HepG2 (cell line): ENCODE measurements at regions not wholly inside any gene's neighbourhood (a gene's known extent, or its start where the extent isn't known, plus 50 kb on each side); places are given as distances from the start of the nearest gene placed in this dataset.

Source experiments
- CENPX ChIP-seq: sonication (generic); formaldehyde crosslinking; IDR thresholded peaks from 2 replicates; pipeline ENCODE4 v1.9.0; 2021; ENCODE audit warnings: mild to moderate bottlenecking, missing genetic modification reagents, moderate library complexity
- FOSL2 ChIP-seq: sonication (generic); formaldehyde crosslinking; IDR thresholded peaks from 2 replicates; pipeline ENCODE4 v1.4.0; 2020; ENCODE audit warnings: missing genetic modification reagents
- FOXJ3 ChIP-seq: sonication (generic); formaldehyde crosslinking; IDR thresholded peaks from 2 replicates; pipeline ENCODE4 v1.4.0; 2020; ENCODE audit warnings: missing genetic modification reagents, mild to moderate bottlenecking, borderline replicate concordance
- GABPB1 ChIP-seq: IDR thresholded peaks from 2 replicates; pipeline ENCODE4 v1.6.1; 2016; ENCODE audit warnings: mild to moderate bottlenecking, missing genetic modification reagents, moderate library complexity, missing compliant biosample characterization
- HOMEZ ChIP-seq: IDR thresholded peaks from 2 replicates; pipeline ENCODE4 v1.6.1; 2016; ENCODE audit warnings: low read depth
- MIER3 ChIP-seq: IDR thresholded peaks from 2 replicates; pipeline ENCODE4 v1.6.1; 2016; ENCODE audit warnings: missing compliant biosample characterization, borderline replicate concordance
- NAIF1 ChIP-seq: sonication (generic); formaldehyde crosslinking; IDR thresholded peaks from 2 replicates; pipeline ENCODE4 v1.5.0; 2020; ENCODE audit warnings: mild to moderate bottlenecking, missing genetic modification reagents, borderline replicate concordance
- NR2F6 ChIP-seq, 2 experiments: IDR thresholded peaks; 2 replicates each; pipeline ENCODE4 v1.6.1; 2016; ENCODE audit warnings: antibody characterized with exemption in 1 of 2, mild to moderate bottlenecking in 1 of 2
- RBM39 ChIP-seq: fragments of 200-400 bp; formaldehyde crosslinking; IDR thresholded peaks from one replicate; pipeline ENCODE4 v1.6.1; 2018; ENCODE audit warnings: antibody characterized with exemption, mild to moderate bottlenecking, low read depth, low read length; ENCODE audit not compliant: poor library complexity, severe bottlenecking
- SALL2 ChIP-seq: sonication (generic); formaldehyde crosslinking; IDR thresholded peaks from 2 replicates; pipeline ENCODE4 v1.8.1; 2023; ENCODE audit warnings: mild to moderate bottlenecking, missing genetic modification reagents, inconsistent platforms
- SRSF4 ChIP-seq: fragments of 200-400 bp; formaldehyde crosslinking; IDR thresholded peaks from one replicate; pipeline ENCODE4 v1.6.1; 2018; ENCODE audit warnings: mild to moderate bottlenecking, low read depth, low read length, moderate library complexity; ENCODE audit not compliant: poor library complexity, severe bottlenecking
- TEAD3 ChIP-seq: optimal IDR thresholded peaks from 2 replicates; pipeline ENCODE3; 2016; ENCODE audit warnings: borderline replicate concordance
- XRCC5 ChIP-seq: fragments of 200-400 bp; formaldehyde crosslinking; optimal IDR thresholded peaks from 2 replicates; pipeline ENCODE3; 2017; ENCODE audit warnings: mild to moderate bottlenecking, low read length
- YEATS2 ChIP-seq: sonication (generic); formaldehyde crosslinking; IDR thresholded peaks from 2 replicates; pipeline ENCODE4 v1.4.0; 2020; ENCODE audit warnings: missing genetic modification reagents, borderline replicate concordance
- ZC3H13 ChIP-seq: sonication (generic); formaldehyde crosslinking; IDR thresholded peaks from 2 replicates; pipeline ENCODE4 v1.8.1; 2023; ENCODE audit warnings: mild to moderate bottlenecking, missing genetic modification reagents, moderate library complexity
- ZGPAT ChIP-seq: IDR thresholded peaks from 2 replicates; pipeline ENCODE4 v1.6.1; 2016; ENCODE audit warnings: mild to moderate bottlenecking
- ZKSCAN8 ChIP-seq: IDR thresholded peaks from 2 replicates; pipeline ENCODE4 v1.6.1; 2016; ENCODE audit warnings: borderline replicate concordance, missing genetic modification reagents, missing compliant biosample characterization
- ZNF383 ChIP-seq: sonication (generic); formaldehyde crosslinking; IDR thresholded peaks from 2 replicates; pipeline ENCODE4 v1.4.0; 2020; ENCODE audit warnings: missing genetic modification reagents, mild to moderate bottlenecking, borderline replicate concordance
- ZNF503 ChIP-seq: sonication (generic); formaldehyde crosslinking; IDR thresholded peaks from 2 replicates; pipeline ENCODE4 v1.4.0; 2020; ENCODE audit warnings: missing genetic modification reagents
- ZNF614 ChIP-seq: IDR thresholded peaks from 2 replicates; pipeline ENCODE4 v1.6.1; 2018; ENCODE audit warnings: missing biosample characterization, missing genetic modification reagents, inconsistent platforms, borderline replicate concordance
- ZNF629 ChIP-seq: sonication (generic); formaldehyde crosslinking; conservative IDR thresholded peaks from 2 replicates; pipeline ENCODE4 v1.5.0; 2020; ENCODE audit warnings: missing genetic modification reagents
- ZSCAN29 ChIP-seq: sonication (generic); formaldehyde crosslinking; conservative IDR thresholded peaks from 2 replicates; pipeline ENCODE4 v1.4.0; 2020; ENCODE audit warnings: mild to moderate bottlenecking, missing genetic modification reagents
- TF ChIP-seq, protein P1 (sequence below): IDR thresholded peaks from 2 replicates; pipeline ENCODE4 v1.6.1; 2016; ENCODE audit warnings: missing genetic modification reagents, missing compliant biosample characterization
- TF ChIP-seq, protein P2 (sequence below): sonication (generic); formaldehyde crosslinking; IDR thresholded peaks from 2 replicates; pipeline ENCODE4 v1.4.0; 2020; ENCODE audit warnings: missing genetic modification reagents

DNA sequence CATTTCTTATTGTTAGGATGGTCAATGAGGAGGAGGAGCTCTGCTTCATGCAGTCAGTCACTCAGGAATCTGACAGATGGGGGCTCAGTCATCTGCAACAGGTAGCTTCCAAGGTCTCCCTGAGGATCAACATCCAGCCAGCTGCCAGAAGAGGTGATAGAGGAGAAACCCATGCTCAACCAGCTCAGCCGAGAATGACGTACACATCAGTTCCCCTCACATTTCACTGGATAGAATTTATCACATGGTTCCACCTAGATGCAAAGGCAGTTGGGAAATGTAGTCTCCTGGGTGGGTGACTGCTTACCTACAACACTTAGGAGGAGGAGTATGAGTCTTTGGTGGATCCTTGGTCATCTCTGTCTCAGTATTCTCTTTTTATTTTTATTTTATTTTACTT is 144.5 kb downstream of the CEBPB start (continued):
- TF ChIP-seq SRSF4 (no peak), ZNF629 (CRISPR knock-in tag) (no peak), CENPX (CRISPR knock-in tag) (no peak), HOMEZ (CRISPR knock-in tag) (peak; percentile 37; the same call in 1 of the 2 replicates), XRCC5 (peak; percentile 23), ZKSCAN8 (0 out of 2 replicates have a peak, but pooled peaks have one; percentile 19), ZNF383 (CRISPR knock-in tag) (no peak), ZNF503 (CRISPR knock-in tag) (no peak), TEAD3 (peak; percentile 77), FOSL2 (CRISPR knock-in tag) (peak; percentile 51; the same call in 1 of the 2 replicates), ZSCAN29 (no peak), ZNF614 (0 out of 2 replicates have a peak, but pooled peaks have one; percentile 29), SALL2 (CRISPR knock-in tag) (0 out of 2 replicates have a peak, but pooled peaks have one; percentile 47), ZGPAT (CRISPR knock-in tag) (0 out of 2 replicates have a peak, but pooled peaks have one; percentile 19), YEATS2 (CRISPR knock-in tag) (peak; percentile 23; the same call in 1 of the 2 replicates), RBM39 (no peak), MIER3 (0 out of 2 replicates have a peak, but pooled peaks have one; percentile 20), NR2F6 (IDR thresholded peaks at IDR 0.05) (no peak), NR2F6 (CRISPR knock-in tag; IDR thresholded peaks at IDR 0.05) (0 out of 2 replicates have a peak, but pooled peaks have one; percentile 8), NAIF1 (CRISPR knock-in tag) (no peak), ZC3H13 (CRISPR knock-in tag) (no peak), GABPB1 (CRISPR knock-in tag) (peak; percentile 58), FOXJ3 (CRISPR knock-in tag) (peak; percentile 54; the same call in 1 of the 2 replicates)
- TF ChIP-seq, protein P1, sequence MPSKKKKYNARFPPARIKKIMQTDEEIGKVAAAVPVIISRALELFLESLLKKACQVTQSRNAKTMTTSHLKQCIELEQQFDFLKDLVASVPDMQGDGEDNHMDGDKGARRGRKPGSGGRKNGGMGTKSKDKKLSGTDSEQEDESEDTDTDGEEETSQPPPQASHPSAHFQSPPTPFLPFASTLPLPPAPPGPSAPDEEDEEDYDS (CRISPR knock-in tag), result 0 out of 2 replicates have a peak, but pooled peaks have one; percentile 32
- TF ChIP-seq, protein P2, sequence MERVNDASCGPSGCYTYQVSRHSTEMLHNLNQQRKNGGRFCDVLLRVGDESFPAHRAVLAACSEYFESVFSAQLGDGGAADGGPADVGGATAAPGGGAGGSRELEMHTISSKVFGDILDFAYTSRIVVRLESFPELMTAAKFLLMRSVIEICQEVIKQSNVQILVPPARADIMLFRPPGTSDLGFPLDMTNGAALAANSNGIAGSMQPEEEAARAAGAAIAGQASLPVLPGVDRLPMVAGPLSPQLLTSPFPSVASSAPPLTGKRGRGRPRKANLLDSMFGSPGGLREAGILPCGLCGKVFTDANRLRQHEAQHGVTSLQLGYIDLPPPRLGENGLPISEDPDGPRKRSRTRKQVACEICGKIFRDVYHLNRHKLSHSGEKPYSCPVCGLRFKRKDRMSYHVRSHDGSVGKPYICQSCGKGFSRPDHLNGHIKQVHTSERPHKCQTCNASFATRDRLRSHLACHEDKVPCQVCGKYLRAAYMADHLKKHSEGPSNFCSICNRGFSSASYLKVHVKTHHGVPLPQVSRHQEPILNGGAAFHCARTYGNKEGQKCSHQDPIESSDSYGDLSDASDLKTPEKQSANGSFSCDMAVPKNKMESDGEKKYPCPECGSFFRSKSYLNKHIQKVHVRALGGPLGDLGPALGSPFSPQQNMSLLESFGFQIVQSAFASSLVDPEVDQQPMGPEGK (CRISPR knock-in tag), result peak; percentile 29; the same call in 1 of the 2 replicates
